ENCODE measurements at regions not wholly inside any gene's neighbourhood (a gene's known extent, or its start where the extent isn't known, plus 50 kb on each side); places are given as distances from the start of the nearest gene placed in this dataset.
"Not testable (repeated sequence)": the region's sequence is repeated elsewhere in the genome, so short reads cannot be mapped to it uniquely, and the experiment has no call there.

DNA sequence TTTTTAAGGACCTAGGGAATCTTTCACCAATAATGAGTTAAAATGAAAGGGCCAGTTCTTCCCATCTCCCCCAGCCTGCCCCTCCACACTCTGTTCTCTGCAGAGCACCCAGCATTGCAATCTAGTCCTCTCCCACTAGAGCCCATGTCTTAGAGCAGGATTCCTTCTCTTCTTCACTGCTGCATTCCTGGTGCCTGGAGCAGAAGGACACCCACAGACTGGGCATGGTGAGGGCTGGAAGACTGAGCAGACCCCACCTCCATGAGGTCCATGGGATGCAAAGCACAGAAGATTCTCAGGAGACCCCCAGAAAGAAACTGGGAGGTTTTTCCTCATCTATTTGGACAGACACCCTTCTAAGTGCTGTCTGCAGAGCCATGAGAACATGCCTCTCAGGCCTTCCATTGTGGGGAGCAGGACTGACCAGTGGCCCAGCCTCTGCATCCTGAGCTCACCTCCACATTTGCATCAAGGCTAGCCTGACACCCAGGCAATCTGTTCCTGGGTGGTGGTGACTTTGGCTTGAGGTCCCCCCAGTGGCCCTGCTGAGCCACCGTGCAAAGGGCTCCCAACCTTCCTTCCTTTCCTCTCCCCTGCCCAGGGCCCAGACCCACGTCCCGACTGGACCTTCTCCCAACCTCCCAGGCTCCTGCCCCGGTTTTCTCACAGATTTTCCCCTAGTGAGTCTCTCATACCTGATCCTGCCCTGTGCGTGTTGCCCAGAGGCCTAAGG, 74.2 kb upstream of the ZNF469 start:
- DNase-seq: no peak

DNA sequence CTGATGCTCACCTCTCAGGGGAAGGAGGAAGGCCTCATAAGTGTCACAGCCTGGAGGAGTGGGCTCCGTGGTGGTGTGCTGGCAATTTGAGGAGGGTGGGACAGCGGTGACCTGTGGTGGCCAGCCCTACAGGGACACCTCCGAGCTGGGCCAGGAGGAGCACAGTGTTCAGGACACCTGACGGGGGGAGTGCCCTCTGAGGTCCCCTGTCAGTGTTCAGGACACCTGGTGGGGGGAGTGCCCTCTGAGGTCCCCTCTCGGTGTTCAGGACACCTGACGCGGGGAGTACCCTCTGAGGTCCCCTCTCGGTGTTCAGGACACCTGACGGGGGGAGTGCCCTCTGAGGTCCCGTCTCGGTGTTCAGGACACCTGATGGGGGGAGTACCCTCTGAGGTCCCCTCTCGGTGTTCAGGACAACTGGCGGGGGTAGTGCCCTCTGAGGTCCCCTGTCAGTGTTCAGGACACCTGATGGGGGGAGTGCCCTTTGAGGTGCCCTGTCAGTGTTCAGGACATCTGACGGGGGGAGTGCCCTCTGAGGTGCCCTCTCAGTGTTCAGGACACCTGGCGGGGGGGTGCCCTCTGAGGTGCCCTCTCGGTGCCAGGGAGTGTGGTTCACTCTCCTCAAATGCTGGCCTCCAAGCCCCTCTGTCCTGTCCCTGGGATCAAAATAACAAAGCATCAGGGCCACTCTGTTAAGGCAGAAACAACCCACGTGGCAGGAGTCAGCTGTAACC, 73.4 kb upstream of the ZNF469 start:
- DNase-seq: no peak

DNA sequence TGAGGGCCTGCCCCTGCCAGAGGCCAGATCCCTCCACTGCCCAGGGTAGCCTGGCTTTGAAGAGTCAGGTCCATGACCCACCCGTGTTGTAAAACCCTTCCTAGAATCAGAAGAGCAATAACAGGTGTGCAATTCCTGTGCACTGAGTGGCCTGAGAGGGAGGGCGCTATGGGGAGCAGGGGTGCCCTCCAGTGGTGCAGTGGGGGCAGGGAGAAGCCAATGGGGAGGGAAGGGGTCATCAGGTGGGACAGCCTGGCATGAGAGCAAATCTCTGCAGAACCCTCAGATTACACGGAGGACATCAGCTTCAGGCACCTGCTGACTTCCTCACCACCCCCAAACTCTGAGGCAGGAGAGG, 72.9 kb upstream of the ZNF469 start:
- no peak for DNase-seq

DNA sequence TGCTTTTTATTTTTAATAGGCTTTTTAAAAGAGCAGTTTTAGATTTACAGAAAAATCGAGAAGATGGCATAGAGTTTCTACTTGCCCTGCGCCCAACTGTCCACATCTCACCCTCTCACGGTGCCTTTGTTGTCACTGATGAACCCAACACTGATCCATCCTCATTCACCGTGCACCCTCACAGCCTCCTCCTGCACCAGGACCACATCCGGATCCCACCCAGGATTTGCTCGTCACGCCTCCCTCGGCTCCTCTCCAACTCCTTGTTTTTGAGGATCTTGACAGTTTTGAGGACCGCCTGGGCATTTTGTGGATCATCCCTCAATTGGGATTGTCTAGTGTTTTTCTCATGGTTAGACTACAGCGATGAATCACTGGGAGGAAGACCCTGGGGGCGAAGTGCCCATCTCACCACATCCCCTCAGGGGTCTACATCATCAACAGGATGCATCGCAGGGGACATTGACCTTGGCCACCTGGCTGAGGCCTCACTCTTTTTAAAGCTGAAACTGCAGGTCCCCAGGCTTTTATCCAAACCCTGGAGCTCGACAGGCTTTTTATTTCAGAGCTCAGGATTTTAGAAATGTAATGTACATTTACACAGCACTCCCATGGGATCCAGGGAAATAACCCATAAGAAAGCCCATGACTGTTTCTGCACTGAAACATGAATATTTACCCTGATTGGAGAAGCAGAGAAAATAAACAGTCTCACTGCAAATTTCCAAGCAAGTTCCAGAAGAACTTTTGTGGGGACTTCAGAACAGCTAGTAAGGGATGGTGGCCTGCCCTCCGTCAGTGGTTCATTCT, 71.8 kb upstream of the ZNF469 start:
- no peak for DNase-seq

DNA sequence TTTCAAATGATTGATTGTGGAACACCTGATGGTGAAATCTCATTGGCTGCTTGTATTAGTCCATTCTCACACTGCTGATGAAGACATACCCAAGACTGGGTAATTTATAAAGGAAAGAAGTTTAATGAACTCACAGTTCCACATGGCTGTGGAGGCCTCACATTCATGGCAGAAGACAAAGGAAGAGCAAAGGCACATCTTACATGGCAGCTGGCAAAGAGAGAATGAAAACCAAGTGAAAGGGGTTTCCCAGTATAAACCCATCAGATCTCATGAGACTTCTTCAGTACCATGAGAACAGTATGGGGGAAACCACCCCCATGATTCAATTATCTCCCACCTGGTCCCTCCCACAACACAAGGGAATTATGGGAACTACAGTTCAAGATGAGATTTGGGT, 70.9 kb upstream of the ZNF469 start:
- DNase-seq: not testable (repeated sequence)

DNA sequence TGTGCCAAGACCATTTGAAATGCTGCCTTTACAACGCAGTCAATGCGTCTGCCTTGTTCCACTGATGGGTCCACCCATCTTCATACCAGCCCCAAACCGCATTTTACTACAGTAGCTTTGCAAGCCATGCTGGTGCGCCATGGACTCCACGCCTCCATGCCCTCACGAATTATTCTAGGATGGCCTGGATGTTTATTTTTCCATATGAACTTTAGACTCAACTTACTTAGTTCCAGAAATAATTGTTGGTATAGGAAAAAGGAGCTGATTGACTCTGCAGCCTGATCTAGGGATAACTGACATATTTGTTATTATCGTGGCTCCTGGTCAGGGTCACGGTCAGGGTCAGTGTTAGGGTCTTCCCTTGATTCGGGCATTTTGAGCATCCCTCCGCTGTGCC, 70.0 kb upstream of the ZNF469 start:
- DNase-seq: no peak

DNA sequence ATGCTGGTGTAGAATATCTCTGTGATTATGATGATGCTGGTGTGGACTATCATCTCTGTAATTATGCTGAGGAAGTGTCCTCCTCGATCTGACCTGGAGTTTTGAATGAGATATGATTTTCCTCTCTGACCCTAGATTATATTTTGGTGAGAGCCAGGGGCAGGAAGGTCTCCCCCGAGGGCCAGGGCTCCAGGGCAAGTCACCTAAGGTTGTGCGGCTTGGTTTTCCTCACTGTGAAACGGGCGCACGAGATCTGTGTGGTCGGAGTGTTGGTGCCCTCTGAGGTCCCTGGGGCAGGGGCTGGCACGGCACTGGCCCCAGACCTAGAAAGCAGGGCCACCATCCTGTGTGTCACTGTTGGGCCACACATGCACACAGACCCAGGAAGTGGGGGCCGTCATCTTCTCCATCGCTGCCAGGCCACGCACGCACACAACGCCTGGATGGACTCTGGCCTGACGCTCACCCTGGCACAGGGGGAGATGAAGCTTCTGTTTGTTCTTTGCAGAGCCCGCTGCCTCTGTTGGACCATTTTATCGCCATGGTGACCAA, 67.7 kb upstream of the ZNF469 start:
- DNase-seq: no peak

DNA sequence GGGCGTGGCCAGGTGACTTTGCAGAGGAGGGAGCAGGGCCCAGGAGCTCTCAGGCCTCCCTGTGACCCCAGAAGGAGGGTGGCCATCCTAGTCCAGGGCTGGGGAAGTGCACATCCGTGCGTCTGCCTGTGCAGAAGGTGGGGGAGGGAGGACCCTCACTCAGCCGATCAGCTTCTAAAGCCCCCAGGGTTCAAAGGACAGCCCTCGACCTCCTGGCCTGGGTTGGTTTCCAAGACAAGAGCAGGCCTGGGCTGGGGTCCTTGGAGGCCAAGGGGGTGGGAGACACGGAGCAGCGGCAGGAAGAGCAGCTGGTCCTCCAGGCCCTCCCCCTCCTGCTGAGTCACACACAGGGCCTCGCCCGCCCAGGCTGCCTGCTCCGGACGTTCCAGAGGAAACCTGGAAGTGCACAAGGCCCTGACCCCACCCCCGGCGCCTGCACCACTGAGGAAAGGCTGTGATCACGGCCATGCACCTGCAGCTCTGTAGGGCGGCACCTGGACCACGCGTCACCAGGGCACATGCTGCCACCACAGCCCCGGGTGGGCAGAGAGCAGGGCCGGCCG, 67.1 kb upstream of the ZNF469 start:
- peak; percentile 52 for DNase-seq

DNA sequence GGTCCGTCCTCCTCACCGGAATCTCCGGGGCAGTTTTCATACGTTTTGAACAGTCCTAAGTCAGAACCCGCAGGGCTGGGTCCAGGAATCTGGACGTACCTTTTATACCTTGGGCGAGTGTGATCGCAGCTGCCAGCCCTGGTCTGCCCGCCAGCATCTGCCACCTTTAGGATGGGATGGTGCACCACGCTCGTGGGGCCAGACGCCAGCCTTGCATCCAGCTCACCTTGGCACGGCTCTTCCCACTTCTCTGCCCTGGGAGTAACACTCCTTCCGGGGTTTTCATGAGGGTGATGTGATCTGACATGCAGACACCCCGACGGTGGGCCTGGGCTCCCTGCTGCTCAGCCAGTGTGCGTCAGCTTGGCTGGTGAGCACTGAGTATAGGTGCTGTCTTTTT, 66.6 kb upstream of the ZNF469 start:
- DNase-seq: peak; percentile 25

DNA sequence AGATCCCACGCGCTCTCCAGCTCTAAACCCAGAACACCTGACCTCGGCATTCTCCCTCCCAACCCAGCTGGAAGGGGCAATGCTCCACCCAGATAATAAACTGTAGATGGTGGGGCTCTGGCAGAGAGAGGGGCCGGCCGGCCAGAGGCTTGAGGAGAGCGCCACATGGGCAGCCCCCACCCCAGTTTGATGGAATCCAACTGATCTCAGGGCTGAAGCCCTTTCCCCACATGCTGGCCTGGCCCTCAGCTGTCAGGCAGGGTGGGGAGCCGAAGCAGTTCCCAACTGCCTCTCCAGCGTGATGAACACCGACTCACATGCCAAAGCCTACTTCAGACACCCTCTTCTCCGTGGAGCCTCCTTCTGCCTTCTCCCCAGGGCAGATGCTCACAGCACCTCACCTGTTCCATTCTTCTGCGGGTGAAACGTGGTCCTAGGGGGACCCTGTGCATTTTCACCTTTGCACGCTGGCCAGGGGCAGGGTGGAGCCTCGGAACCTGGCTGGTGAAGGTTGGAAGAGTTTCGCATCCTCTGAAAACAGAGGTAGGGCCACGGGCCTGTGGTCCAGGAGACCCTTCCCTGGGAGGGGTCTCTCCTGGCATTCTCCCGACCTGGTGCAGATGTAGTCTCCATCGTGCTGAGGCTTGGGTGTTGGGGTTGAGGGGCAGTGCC, 65.7 kb upstream of the ZNF469 start:
- DNase-seq: no peak

DNA sequence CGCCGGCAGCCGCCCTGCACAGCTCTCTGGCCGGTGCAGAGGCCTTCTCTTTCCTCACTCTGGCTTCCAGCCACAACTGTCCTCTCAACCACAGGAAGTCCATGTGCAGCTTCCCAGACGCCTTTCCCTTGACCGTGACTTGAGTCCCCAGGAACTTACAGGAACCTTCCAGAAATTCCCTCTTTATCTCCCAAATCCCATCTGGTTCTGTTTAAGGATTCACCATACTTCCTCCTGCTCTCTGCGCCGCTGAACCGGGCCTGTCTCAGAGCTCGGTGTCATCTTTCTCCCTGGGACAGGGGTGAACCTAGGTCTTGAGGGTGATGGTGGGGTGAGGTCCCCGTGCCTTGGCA, 65.2 kb upstream of the ZNF469 start:
- no peak for DNase-seq

DNA sequence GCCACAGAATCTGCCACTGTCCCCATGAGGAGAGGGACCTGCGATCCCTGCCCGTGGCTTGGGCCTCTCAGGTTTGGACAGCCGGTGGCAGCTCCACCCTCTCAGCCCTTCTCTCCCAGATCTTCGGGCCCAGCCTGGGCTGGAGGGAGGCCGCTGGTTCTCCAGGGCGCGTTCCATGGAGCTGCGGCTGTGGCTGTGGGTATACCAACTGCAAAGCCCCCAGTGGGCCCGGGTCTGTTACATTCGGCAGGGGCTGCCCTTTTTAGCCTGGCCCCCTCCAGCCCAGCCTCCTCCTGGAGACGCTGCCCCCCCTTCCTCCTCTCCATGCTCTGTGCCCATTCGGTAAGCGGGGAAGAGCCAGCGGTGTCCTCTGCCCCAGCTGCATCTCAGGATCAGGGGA, 64.7 kb upstream of the ZNF469 start:
- DNase-seq: no peak

DNA sequence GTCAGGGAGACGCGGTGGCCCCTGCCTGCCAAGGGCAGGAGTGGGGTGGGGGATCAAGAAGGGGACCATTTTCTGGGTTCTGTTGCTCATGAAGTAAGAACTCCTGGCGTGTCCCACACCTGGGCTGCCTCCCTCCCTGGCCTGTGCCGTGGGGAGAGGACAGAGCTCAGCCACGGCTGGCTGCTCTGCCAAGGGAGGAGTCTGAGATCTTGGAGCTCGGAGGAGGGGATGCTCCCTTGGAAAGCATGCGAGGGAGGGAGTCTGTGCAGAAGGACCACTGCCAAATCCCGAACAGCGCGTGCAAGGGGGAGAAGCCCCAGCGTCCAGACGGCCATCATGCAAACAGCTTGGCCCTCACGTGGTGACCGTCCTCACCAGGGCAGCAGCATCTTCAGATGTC, 64.2 kb upstream of the ZNF469 start:
- peak; percentile 33 for DNase-seq

DNA sequence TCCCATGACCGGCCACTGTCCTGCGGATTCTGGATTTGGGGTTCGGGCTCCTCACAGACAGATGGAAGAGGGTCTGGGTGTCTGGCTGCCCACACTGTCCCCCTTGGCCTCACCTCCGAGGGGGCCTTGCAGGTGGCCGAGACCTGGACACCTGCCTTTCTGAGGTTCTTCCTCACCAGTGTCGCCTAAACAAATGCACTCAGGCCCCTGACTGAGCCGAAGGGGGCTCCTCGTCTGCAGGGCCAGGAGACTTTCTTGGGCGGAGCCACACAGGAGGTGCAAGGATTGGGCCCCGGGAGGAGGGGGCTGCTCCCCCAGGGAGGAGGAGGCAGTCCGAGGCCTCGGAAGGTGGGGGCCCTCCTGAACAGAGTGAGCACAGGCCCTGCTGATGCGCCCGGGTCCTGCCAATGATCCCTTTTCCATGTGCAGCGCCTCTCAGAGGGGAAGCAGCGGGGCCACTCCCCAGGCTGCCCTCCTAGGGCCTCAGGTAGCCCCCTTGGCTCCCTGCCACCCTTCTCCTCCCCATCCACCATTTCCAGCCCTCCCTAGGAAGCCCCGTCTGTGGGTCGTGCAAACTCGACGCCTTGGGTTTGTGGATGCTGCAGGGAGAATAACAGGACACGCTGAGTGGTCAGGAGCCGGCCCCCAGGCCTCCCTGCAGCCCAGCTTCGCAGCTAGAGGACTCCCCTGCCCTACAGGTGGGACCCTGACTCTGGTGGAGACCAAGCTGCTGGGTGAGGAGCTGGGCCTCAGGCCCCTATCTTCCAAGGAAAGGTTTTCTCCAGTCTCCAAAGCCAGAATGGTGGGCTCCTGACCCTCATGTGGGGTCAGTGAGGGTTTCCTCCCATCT, 63.4 kb upstream of the ZNF469 start:
- no peak for DNase-seq

DNA sequence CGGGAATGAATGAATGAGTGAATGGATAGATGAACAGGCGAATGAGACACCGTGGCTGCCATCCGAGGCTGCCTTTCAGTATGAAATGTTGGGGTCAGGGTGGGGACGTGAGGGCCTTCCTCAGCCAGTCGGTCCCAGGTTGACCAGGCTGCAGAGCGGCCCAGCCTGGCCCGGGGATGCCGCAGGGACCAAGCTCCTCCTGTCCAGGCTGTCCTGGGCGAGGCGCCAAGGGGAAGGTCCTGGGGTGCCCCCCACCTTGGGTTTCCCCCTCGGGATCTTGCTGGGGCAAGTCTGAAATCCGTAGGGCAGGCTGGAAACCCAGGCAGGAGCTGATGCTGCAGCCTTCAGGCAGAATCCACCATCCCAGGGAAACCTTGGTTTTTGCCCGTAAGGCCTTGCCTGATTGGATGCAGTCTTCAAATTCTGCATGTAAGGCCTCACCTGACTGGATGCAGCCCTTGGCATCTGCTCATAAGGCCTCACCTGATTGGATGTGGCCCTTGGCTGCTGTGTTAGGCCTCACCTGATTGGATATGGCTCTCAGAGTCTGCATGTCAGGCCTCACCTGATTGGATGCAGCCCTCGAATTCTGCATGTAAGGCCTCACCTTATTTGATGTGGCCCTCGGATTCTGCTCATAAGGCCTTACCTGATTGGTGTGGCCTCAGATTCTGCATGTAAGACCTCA, 61.7 kb upstream of the ZNF469 start:
- DNase-seq: no peak

DNA sequence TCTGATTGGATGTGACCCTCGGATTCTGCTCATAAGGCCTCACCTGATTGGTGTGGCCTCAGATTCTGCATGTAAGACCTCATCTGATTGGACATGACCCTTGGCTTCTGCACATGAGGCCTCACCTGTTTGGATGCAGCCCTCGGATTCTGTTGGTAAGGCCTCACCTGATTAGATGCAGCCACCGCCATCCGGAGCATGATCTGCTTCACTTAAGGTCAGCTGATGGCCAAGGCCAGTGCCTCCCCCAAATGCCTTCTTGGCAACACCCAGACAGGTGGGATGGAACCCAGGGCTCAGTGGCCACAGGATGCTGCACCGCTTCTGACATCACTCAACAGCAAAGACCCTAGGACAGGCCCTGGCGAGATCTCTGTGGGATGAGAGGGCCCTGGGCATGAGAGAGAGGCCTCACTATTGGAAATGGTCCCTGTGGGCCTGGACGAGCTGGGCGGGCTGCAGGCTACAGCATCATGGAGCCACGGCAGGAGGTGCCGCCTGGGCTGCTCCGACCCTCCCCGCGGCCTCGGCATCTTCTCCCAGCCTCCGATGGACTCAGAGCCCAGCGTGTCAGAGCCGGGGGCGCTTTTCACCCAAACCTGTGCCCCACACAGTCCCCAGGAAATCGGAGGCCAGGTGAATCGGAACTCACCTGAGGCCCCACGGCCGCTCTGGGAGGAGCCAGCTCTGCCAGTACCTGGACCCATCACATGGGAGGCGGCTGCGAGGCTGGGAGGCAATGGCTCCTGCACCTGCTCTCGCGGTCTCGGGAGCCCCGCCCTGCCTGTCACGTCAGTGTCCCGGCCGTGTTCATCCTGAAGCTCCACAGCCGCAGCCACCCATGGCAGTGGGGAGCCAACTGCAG, 60.9 kb upstream of the ZNF469 start:
- DNase-seq: no peak

DNA sequence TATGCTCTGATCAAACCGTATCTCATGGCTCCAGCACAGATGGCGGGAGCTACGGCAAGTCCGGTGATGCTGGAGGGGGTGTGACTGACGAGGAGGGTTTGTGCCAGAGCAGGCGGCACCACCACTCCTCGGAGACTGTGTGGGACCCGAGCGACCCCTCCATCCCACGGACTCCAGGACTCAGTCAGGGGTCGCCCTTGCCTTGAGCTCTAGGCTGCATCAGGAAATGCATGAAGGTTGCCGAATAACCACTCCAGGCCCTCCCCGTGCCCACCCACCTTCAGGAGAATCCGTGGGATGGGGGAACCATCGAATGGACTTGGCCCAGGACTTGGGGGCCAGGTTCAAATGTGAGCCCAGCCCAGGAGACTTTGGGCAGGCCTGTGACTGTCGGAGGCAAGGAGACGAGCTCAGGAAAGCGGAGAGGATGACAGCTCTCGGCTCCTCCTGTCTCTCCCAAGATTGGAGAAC, 60.2 kb upstream of the ZNF469 start:
- no peak for DNase-seq

DNA sequence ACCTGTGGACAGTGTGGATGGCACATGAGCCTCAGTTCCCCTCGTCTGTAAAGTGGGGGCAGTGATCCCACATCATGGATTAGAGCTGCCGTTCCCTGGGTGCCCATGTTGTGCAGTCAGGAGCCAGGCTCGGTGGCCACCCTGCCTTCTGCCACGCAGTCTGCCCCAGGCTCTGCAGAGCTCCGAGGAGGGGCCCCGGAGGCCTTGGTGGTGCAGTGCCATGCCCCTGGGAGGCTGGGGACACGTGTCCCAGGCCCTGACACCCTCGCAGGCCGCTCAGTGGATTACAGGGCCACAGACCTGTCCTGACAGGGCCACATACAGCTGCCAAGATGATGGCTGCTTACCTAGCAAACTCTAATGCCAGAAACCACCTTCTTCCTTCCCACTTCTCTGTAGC, 59.7 kb upstream of the ZNF469 start:
- no peak for DNase-seq

DNA sequence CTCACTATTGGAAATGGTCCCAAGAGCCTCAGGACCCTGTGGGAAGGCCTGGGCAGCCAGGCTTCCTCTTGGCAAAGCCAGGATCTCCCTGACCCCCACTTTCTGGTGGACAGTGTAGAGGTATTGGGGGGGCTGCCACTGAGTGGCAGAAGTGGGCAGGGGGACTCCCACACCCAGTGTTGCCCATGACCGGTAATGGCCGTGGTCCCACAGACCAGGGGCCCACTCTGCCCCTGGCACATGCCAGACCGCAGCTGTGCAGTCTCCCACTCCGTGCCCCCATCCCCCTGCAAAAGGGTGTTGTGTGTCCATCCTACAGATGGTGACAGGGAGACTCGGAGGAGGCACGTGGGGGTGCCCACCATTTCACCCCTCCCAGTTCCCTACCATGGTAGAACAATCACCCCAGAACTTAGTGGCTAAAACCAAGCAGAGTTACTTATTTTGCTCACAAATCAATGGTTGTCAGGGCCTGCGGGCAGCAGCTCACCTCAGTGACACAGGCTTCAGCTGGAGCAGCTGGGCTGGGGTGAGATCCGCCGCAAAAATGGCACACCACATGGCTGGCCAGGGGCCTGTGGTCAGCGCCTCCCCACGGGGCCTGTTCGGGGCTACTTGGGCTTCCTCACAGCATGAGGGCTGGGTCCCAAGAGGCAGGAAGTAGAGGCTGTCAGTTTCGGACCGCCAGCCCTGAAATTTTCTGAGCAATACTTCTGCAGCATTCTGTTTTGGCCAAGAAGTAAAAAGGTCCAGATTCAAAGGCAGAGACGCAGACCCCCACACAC, 59.0 kb upstream of the ZNF469 start:
- DNase-seq: no peak
